ENCODE measurements at regions not wholly inside any gene's neighbourhood (a gene's known extent, or its start where the extent isn't known, plus 50 kb on each side); places are given as distances from the start of the nearest gene placed in this dataset.

- H3K4me2 ChIP-seq = no peak overlapping the region
- H3K9ac ChIP-seq = no peak overlapping the region
- no peak overlapping the region for H2AFZ ChIP-seq (ENCODE audit: low read depth)
- no peak overlapping the region for H3K4me3 ChIP-seq (IDR thresholded peaks at IDR 0.05; ENCODE audit: insufficient read depth, low read depth, low read length)
- no peak for TF ChIP-seq CTCF (conservative IDR thresholded peaks at IDR 0.05; ENCODE audit: low read depth, low read length)
- peaks cover 3% of the 10 kb centered on the region for H3K4me1 ChIP-seq (ENCODE audit: low read depth, poor library complexity, severe bottlenecking)
- H3K27ac ChIP-seq = no peak overlapping the region
- H4K20me1 ChIP-seq (ENCODE audit: insufficient read depth) = no peaks in the 10 kb centered on the region
- H3K79me2 ChIP-seq (ENCODE audit: insufficient read depth, low read depth) = no peaks in the 10 kb centered on the region
- no peaks in the 10 kb centered on the region for H3K27me3 ChIP-seq (ENCODE audit: insufficient read depth, low read depth)
- no peaks in the 10 kb centered on the region for H3K36me3 ChIP-seq (ENCODE audit: insufficient read depth)
Measured at GRCh38 chr11:111128076-111128870, 117.3 kb upstream of the POU2AF2 start.

GRCh38 chr11:111124724-111125123 lies 120.8 kb upstream of the POU2AF2 start:
- no peak overlapping the region for H2AFZ ChIP-seq (ENCODE audit: low read depth)
- no peak overlapping the region for H3K4me2 ChIP-seq
- peaks cover 3% of the 10 kb centered on the region for H3K4me1 ChIP-seq (ENCODE audit: low read depth, poor library complexity, severe bottlenecking)
- no peaks in the 10 kb centered on the region for H3K27me3 ChIP-seq (ENCODE audit: insufficient read depth, low read depth)
- no peaks in the 10 kb centered on the region for H4K20me1 ChIP-seq (ENCODE audit: insufficient read depth)
- H3K79me2 ChIP-seq (ENCODE audit: insufficient read depth, low read depth) = no peaks in the 10 kb centered on the region
- H3K27ac ChIP-seq = no peak overlapping the region
- no peak overlapping the region for H3K4me3 ChIP-seq (IDR thresholded peaks at IDR 0.05; ENCODE audit: insufficient read depth, low read depth, low read length)
- no peaks in the 10 kb centered on the region for H3K36me3 ChIP-seq (ENCODE audit: insufficient read depth)
- H3K9ac ChIP-seq = no peak overlapping the region
- no peak for TF ChIP-seq CTCF (conservative IDR thresholded peaks at IDR 0.05; ENCODE audit: low read depth, low read length)

- no peak overlapping the region for H3K27ac ChIP-seq
- H3K4me2 ChIP-seq = no peak overlapping the region
- H2AFZ ChIP-seq (ENCODE audit: low read depth) = no peak overlapping the region
- H3K36me3 ChIP-seq (ENCODE audit: insufficient read depth) = no peaks in the 10 kb centered on the region
- H4K20me1 ChIP-seq (ENCODE audit: insufficient read depth) = no peaks in the 10 kb centered on the region
- H3K27me3 ChIP-seq (ENCODE audit: insufficient read depth, low read depth) = no peaks in the 10 kb centered on the region
- no peak overlapping the region for H3K9ac ChIP-seq
- no peaks in the 10 kb centered on the region for H3K79me2 ChIP-seq (ENCODE audit: insufficient read depth, low read depth)
- peaks cover 3% of the 10 kb centered on the region for H3K4me1 ChIP-seq (ENCODE audit: low read depth, poor library complexity, severe bottlenecking)
- no peak overlapping the region for H3K4me3 ChIP-seq (IDR thresholded peaks at IDR 0.05; ENCODE audit: insufficient read depth, low read depth, low read length)
- TF ChIP-seq CTCF (conservative IDR thresholded peaks at IDR 0.05; ENCODE audit: low read depth, low read length) = no peak
Measured at GRCh38 chr11:111123463-111124398, 121.8 kb upstream of the POU2AF2 start.

GRCh38 chr11:111120696-111121302 lies 124.7 kb upstream of the POU2AF2 start:
- no peaks in the 10 kb centered on the region for H3K36me3 ChIP-seq (ENCODE audit: insufficient read depth)
- no peaks in the 10 kb centered on the region for H4K20me1 ChIP-seq (ENCODE audit: insufficient read depth)
- no peak for TF ChIP-seq CTCF (conservative IDR thresholded peaks at IDR 0.05; ENCODE audit: low read depth, low read length)
- H3K27me3 ChIP-seq (ENCODE audit: insufficient read depth, low read depth) = no peaks in the 10 kb centered on the region
- H3K9ac ChIP-seq = no peak overlapping the region
- H3K79me2 ChIP-seq (ENCODE audit: insufficient read depth, low read depth) = no peaks in the 10 kb centered on the region
- peaks cover 3% of the 10 kb centered on the region for H3K4me1 ChIP-seq (ENCODE audit: low read depth, poor library complexity, severe bottlenecking)
- H2AFZ ChIP-seq (ENCODE audit: low read depth) = no peak overlapping the region
- no peak overlapping the region for H3K4me3 ChIP-seq (IDR thresholded peaks at IDR 0.05; ENCODE audit: insufficient read depth, low read depth, low read length)
- H3K4me2 ChIP-seq = no peak overlapping the region
- no peak overlapping the region for H3K27ac ChIP-seq
